HCT116 (cell line): ENCODE measurements at regions not wholly inside any gene's neighbourhood (a gene's known extent, or its start where the extent isn't known, plus 50 kb on each side); places are given as distances from the start of the nearest gene placed in this dataset.

Experiments
- ATAC-seq: fragments of 200-7000 bp; cut with Tn5 transposase; 2 replicates; pipeline ENCODE4 v1.9.1; 2020; ENCODE audit warnings: mild to moderate bottlenecking, moderate library complexity
- BruUV-seq: library from RNA; stranded (reverse); fragments of 400-500 nt; replicated peaks from 2 replicates; lab custom pipeline; 2021; lab: Mats Ljungman, UMichigan
- CTCF ChIA-PET: fragments of 300-600 bp; sonication (Branson Sonifier 250); formaldehyde crosslinking; loops from one replicate; lab custom pipeline; 2021; ENCODE audit warnings: antibody characterized with exemption; lab: Charles Lee
- POLR2A ChIA-PET: fragments of 300-600, 350-600 bp; sonication (Branson Sonifier 250); formaldehyde crosslinking; loops from one replicate; lab custom pipeline; 2021; ENCODE audit warnings: antibody characterized with exemption; lab: Charles Lee
- RAD21 ChIA-PET, 2 experiments: fragments of 300-600 bp; sonication (Branson Sonifier 250); formaldehyde crosslinking; loops; one replicate each; lab custom pipeline; 2023; ENCODE audit warnings: low total read pairs in 2 of 2; ENCODE audit not compliant: uncharacterized antibody in 2 of 2, unreplicated experiment in 2 of 2, low non-redundant PET in 1 of 2; lab: Charles Lee
- DNase-seq: peaks from one replicate; pipeline ENCODE4 v3.0.0-alpha.2; 2010; ENCODE audit warnings: low read depth, low spot score
- H2AFZ ChIP-seq: fragments of 200-600 bp; shearing (Covaris generic), sonication (generic); 2 replicates; pipeline ENCODE4 v1.6.1; 2017; ENCODE audit warnings: low read depth, mixed run types, mixed read lengths, antibody characterized with exemption, low read length; ENCODE audit not compliant: poor library complexity, severe bottlenecking
- H3K27ac ChIP-seq: 2 replicates; pipeline ENCODE4 v1.5.1; 2012; ENCODE audit warnings: low read depth, low read length
- H3K27me3 ChIP-seq: fragments of 200-600 bp; sonication (generic); 2 replicates; pipeline ENCODE4 v1.6.1; 2016; ENCODE audit warnings: mixed run types, low read length, mixed read lengths; ENCODE audit not compliant: insufficient read depth
- H3K36me3 ChIP-seq, 2 experiments: fragments of 200-500 bp in 1 of 2; fragments of 200-600 bp in 1 of 2; sonication (Bioruptor generic) in 1 of 2; sonication (generic) in 1 of 2; 2 replicates each; pipeline versions ENCODE4 v1.5.1 to v1.6.1; 2014 to 2016; ENCODE audit warnings: low read length in 2 of 2, inconsistent platforms in 1 of 2, mixed read lengths in 1 of 2, mixed run types in 1 of 2; ENCODE audit not compliant: insufficient read depth in 2 of 2, control insufficient read depth in 1 of 2
- H3K4me1 ChIP-seq, 2 experiments: fragments of 200-600 bp in 1 of 2; sonication (generic) in 1 of 2; 2 replicates each; pipeline versions ENCODE4 v1.5.1 to v1.6.1; 2012 to 2017; ENCODE audit warnings: low read length in 2 of 2, inconsistent platforms in 1 of 2, mild to moderate bottlenecking in 1 of 2, mixed read lengths in 1 of 2, mixed run types in 1 of 2, moderate library complexity in 1 of 2; ENCODE audit not compliant: insufficient read depth in 2 of 2, control insufficient read depth in 1 of 2
- H3K4me2 ChIP-seq: fragments of 200-600 bp; sonication (generic); 2 replicates; pipeline ENCODE4 v1.6.1; 2017; ENCODE audit warnings: mixed run types, low read length, mixed read lengths
- H3K4me3 ChIP-seq, 2 experiments: fragments of 200-600 bp in 1 of 2; sonication (generic) in 1 of 2; replicated peaks in 1 of 2; 2 replicates each; pipeline ENCODE4 v1.5.1; 2011 to 2016; ENCODE audit warnings: low read length in 2 of 2, control low read depth in 1 of 2, low read depth in 1 of 2, mild to moderate bottlenecking in 1 of 2, mixed read lengths in 1 of 2, mixed run types in 1 of 2
- H3K79me2 ChIP-seq: fragments of 200-600 bp; sonication (generic); 2 replicates; pipeline ENCODE4 v1.6.1; 2017; ENCODE audit warnings: mild to moderate bottlenecking, mixed run types, low read length, moderate library complexity, mixed read lengths; ENCODE audit not compliant: insufficient read depth
- H3K9ac ChIP-seq: fragments of 200-600 bp; sonication (generic); 2 replicates; pipeline ENCODE4 v1.6.1; 2016; ENCODE audit warnings: low read length, mixed read lengths
- H3K9me2 ChIP-seq: fragments of 200-600 bp; sonication (generic), shearing (Covaris generic); 2 replicates; pipeline ENCODE4 v1.6.1; 2017; ENCODE audit warnings: mixed run types, mild to moderate bottlenecking, moderate library complexity; ENCODE audit not compliant: insufficient read depth
- H3K9me3 ChIP-seq, 2 experiments: fragments of 200-500 bp in 1 of 2; fragments of 200-600 bp in 1 of 2; sonication (Bioruptor generic) in 1 of 2; sonication (generic) in 1 of 2; 2 replicates each; pipeline ENCODE4 v1.6.1; 2014 to 2017; ENCODE audit warnings: low read length in 2 of 2, mixed read lengths in 2 of 2, inconsistent platforms in 1 of 2, low read depth in 1 of 2, mild to moderate bottlenecking in 1 of 2, mixed run types in 1 of 2, moderate library complexity in 1 of 2; ENCODE audit not compliant: control insufficient read depth in 1 of 2, insufficient read depth in 1 of 2
- H4K20me1 ChIP-seq: fragments of 200-600 bp; sonication (generic), shearing (Covaris generic); 2 replicates; pipeline ENCODE4 v1.6.1; 2017; ENCODE audit warnings: mixed run types, mild to moderate bottlenecking, moderate library complexity; ENCODE audit not compliant: insufficient read depth
- CBX3 ChIP-seq: IDR thresholded peaks from 2 replicates; pipeline ENCODE4 v1.6.1; 2012; ENCODE audit warnings: low read depth
- CEBPB ChIP-seq: IDR thresholded peaks from 2 replicates; pipeline ENCODE4 v1.6.1; 2012; ENCODE audit warnings: low read depth
- EGR1 ChIP-seq: IDR thresholded peaks from 2 replicates; pipeline ENCODE4 v1.6.1; 2012; ENCODE audit warnings: low read depth
- EZH2 ChIP-seq: fragments of 200-600 bp; sonication (generic); IDR thresholded peaks from 2 replicates; pipeline ENCODE4 v1.6.1; 2017; ENCODE audit warnings: antibody characterized with exemption, mixed run types
- FOSL1 ChIP-seq: IDR thresholded peaks from 2 replicates; pipeline ENCODE4 v1.6.1; 2012; ENCODE audit warnings: low read depth
- RAD21 ChIP-seq: IDR thresholded peaks from 2 replicates; pipeline ENCODE4 v1.6.1; 2012; ENCODE audit warnings: low read depth, mild to moderate bottlenecking
- SRF ChIP-seq: IDR thresholded peaks from 2 replicates; pipeline ENCODE4 v1.6.1; 2012; ENCODE audit warnings: low read depth
- TCF7L2 ChIP-seq: IDR thresholded peaks from 2 replicates; pipeline ENCODE4 v1.7.0; 2011; ENCODE audit warnings: borderline replicate concordance, inconsistent platforms; ENCODE audit not compliant: insufficient read depth, insufficient read length; ENCODE audit errors: extremely low read depth
- YY1 ChIP-seq: IDR thresholded peaks from 2 replicates; pipeline ENCODE4 v1.6.1; 2011; ENCODE audit warnings: low read length, low read depth, moderate library complexity, mild to moderate bottlenecking; ENCODE audit not compliant: insufficient replicate concordance; ENCODE audit errors: extremely low read depth
- ZNF274 ChIP-seq: fragments of 200-500 bp; sonication (Bioruptor generic); IDR thresholded peaks from 2 replicates; pipeline ENCODE4 v1.6.1; 2014; ENCODE audit warnings: mild to moderate bottlenecking, low read depth, low read length, inconsistent platforms
- intact Hi-C: fragments of 100-400 bp; cut with micrococcal nuclease; formaldehyde crosslinking; loops from 2 replicates; pipeline ENCODE4 v1.10.0; 2022
- TF ChIP-seq, protein P1 (sequence below): IDR thresholded peaks from 2 replicates; pipeline ENCODE4 v1.6.1; 2012
- TF ChIP-seq, protein P2 (sequence below): IDR thresholded peaks from 2 replicates; pipeline ENCODE4 v1.6.1; 2011; ENCODE audit warnings: mild to moderate bottlenecking, low read length, moderate library complexity; ENCODE audit not compliant: insufficient replicate concordance; ENCODE audit errors: extremely low read depth
- TF ChIP-seq, protein P3 (sequence below): IDR thresholded peaks from 2 replicates; pipeline ENCODE4 v1.6.1; 2012; ENCODE audit warnings: low read depth
- TF ChIP-seq, protein P4 (sequence below): IDR thresholded peaks from 2 replicates; pipeline ENCODE4 v1.6.1; 2012

DNA sequence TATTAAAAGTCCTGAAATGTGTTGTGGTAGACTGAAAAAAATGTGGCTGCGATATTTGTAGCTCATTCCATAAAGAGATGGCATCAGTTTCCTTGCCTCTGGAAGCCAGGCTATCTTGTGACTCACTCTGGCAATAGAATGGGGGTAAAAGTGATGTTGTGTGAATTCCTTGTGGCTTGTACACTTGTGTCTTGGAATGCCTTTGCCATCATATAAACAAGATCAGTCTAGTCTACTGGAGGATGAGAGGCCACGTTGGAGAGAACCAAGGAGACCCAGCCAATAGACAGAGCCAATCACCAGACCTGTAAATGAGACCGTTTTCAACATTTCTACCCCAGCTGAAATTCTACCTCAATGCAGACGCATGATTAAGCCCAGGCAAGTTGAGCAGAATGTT, 254.1 kb downstream of the TRIB2 start:
- Histone ChIP-seq H3K27me3 (no peaks in the 10 kb centered on the region), H3K9ac (no peak overlapping the region)

DNA sequence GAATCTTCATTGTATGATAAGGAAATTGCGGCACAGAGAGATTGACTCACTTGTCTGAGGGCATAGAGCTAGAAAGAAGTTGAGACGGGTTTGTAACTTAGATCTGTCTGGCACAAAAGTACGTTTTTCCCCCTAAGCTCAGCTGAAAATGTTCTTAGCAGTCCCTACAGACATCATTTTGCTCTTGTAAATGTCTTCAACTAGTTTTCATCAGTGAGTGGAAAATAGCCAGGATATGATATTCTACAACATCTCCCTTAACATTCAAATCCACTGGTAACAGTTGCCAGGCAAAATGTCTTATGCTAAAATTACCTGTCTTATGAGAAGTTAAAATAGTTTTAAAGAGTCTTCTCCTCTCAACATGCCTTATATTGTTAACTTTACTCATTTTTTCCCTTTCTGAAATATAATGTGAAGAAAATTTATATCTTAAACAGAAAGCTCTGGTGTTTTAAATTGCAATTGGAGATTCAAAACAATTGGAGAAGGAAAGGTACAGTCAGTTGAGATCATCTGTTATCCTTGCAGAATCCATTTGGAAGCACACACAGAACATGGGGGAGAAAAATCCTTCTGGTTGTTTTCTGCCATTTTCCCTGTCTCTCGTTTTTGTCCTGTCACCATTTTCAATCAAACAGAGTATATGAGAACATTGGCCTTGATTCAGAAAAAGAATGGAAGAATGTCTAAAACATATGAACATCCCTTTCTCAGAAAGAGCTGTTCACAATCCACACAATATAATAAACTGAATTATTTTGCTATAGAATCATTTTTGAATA, 255.0 kb downstream of the TRIB2 start:
- Histone ChIP-seq H3K9me3 (no peaks in the 10 kb centered on the region), H3K4me1 (no peaks in the 10 kb centered on the region), H3K9me2 (no peaks in the 10 kb centered on the region), H3K4me3 (no peak overlapping the region), H3K27me3 (no peaks in the 10 kb centered on the region), H2AFZ (no peak overlapping the region), H3K27ac (no peak overlapping the region), H3K36me3 (no peaks in the 10 kb centered on the region), H3K79me2 (no peaks in the 10 kb centered on the region), H3K4me2 (no peak overlapping the region), H3K9ac (no peak overlapping the region), H4K20me1 (no peaks in the 10 kb centered on the region)
- no TSS peak for BruUV-seq
- intact Hi-C loops = no loop called here
- POLR2A ChIA-PET = no interaction called here
- no peak for DNase-seq
- no peak for ATAC-seq
- RAD21 ChIA-PET = no interaction called here
- CTCF ChIA-PET = no interaction called here
- TF ChIP-seq RAD21 = no peak
- TF ChIP-seq FOSL1 = no peak
- TF ChIP-seq, protein P1, sequence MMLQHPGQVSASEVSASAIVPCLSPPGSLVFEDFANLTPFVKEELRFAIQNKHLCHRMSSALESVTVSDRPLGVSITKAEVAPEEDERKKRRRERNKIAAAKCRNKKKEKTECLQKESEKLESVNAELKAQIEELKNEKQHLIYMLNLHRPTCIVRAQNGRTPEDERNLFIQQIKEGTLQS = no peak
- TF ChIP-seq TCF7L2 = no peak
- no peak for TF ChIP-seq ZNF274
- TF ChIP-seq CEBPB = no peak
- TF ChIP-seq EZH2 = no peak
- TF ChIP-seq, protein P2, sequence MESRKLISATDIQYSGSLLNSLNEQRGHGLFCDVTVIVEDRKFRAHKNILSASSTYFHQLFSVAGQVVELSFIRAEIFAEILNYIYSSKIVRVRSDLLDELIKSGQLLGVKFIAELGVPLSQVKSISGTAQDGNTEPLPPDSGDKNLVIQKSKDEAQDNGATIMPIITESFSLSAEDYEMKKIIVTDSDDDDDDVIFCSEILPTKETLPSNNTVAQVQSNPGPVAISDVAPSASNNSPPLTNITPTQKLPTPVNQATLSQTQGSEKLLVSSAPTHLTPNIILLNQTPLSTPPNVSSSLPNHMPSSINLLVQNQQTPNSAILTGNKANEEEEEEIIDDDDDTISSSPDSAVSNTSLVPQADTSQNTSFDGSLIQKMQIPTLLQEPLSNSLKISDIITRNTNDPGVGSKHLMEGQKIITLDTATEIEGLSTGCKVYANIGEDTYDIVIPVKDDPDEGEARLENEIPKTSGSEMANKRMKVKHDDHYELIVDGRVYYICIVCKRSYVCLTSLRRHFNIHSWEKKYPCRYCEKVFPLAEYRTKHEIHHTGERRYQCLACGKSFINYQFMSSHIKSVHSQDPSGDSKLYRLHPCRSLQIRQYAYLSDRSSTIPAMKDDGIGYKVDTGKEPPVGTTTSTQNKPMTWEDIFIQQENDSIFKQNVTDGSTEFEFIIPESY = no peak
- TF ChIP-seq CBX3 = no peak
- TF ChIP-seq SRF = no peak
- no peak for TF ChIP-seq YY1
- TF ChIP-seq, protein P3, sequence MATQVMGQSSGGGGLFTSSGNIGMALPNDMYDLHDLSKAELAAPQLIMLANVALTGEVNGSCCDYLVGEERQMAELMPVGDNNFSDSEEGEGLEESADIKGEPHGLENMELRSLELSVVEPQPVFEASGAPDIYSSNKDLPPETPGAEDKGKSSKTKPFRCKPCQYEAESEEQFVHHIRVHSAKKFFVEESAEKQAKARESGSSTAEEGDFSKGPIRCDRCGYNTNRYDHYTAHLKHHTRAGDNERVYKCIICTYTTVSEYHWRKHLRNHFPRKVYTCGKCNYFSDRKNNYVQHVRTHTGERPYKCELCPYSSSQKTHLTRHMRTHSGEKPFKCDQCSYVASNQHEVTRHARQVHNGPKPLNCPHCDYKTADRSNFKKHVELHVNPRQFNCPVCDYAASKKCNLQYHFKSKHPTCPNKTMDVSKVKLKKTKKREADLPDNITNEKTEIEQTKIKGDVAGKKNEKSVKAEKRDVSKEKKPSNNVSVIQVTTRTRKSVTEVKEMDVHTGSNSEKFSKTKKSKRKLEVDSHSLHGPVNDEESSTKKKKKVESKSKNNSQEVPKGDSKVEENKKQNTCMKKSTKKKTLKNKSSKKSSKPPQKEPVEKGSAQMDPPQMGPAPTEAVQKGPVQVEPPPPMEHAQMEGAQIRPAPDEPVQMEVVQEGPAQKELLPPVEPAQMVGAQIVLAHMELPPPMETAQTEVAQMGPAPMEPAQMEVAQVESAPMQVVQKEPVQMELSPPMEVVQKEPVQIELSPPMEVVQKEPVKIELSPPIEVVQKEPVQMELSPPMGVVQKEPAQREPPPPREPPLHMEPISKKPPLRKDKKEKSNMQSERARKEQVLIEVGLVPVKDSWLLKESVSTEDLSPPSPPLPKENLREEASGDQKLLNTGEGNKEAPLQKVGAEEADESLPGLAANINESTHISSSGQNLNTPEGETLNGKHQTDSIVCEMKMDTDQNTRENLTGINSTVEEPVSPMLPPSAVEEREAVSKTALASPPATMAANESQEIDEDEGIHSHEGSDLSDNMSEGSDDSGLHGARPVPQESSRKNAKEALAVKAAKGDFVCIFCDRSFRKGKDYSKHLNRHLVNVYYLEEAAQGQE = no peak
- TF ChIP-seq, protein P4, sequence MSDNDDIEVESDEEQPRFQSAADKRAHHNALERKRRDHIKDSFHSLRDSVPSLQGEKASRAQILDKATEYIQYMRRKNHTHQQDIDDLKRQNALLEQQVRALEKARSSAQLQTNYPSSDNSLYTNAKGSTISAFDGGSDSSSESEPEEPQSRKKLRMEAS = no peak

More for the DNA sequence above, 254.1 kb downstream of the TRIB2 start:
- Histone ChIP-seq H3K4me1 (0 out of 4 replicates have a peak, but pooled peaks cover 0 to under 1% of the 10 kb centered on the region in 2 experiments), H3K4me2 (no peak overlapping the region), H4K20me1 (no peaks in the 10 kb centered on the region), H3K79me2 (no peaks in the 10 kb centered on the region), H3K36me3 (no peaks in the 10 kb centered on the region), H3K4me3 (no peak overlapping the region), H3K9me2 (no peaks in the 10 kb centered on the region), H3K27ac (no peak overlapping the region), H3K9me3 (no peaks in the 10 kb centered on the region), H2AFZ (no peak overlapping the region)
- BruUV-seq = no TSS peak
- ATAC-seq (no peak), DNase-seq (no peak)
- TF ChIP-seq EGR1 = no peak
- ChIA-PET RAD21 (no interaction called here), CTCF (no interaction called here), POLR2A (no interaction called here)
- intact Hi-C loops = no loop called here
